OCI-LY1 (cell line): ENCODE measurements at regions not wholly inside any gene's neighbourhood (a gene's known extent, or its start where the extent isn't known, plus 50 kb on each side); places are given as distances from the start of the nearest gene placed in this dataset.

Source experiments
- EZH2 ChIP-seq: fragments of 200-600 bp; sonication (generic), shearing (Covaris generic); IDR thresholded peaks from 2 replicates; pipeline ENCODE4 v1.8.0; 2017; ENCODE audit warnings: borderline replicate concordance, mixed run types, mild to moderate bottlenecking, antibody characterized with exemption, low read length, moderate library complexity, mixed read lengths
- TF ChIP-seq, protein P1 (sequence below): fragments of 200-600 bp; sonication (generic), shearing (Covaris generic); IDR thresholded peaks from 2 replicates; pipeline ENCODE4 v1.5.1; 2017; ENCODE audit warnings: mild to moderate bottlenecking, antibody characterized with exemption, low read length, moderate library complexity, mixed read lengths

DNA sequence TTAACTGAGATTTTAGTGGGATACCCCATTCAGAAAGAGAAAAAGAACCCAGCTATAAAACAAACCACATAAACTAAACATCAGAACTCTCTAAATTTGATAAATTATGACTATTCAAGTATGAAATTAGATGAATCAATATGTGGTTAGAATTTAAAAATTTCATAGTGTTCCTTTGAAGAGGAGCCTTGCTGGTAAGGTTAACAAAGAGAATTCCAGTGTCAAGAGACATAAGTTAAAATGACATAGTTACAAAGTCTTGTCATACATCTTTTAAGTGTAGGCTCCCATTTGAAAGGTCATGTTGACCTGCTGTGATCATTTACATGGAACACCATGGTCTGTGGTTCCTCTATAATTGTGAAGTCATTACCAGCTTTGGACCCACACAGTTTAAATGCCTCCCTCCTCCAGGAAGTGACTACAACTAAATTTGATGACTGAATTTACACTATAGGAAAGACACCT, 231.6 kb upstream of the ETAA1 start:
- TF ChIP-seq, protein P1, sequence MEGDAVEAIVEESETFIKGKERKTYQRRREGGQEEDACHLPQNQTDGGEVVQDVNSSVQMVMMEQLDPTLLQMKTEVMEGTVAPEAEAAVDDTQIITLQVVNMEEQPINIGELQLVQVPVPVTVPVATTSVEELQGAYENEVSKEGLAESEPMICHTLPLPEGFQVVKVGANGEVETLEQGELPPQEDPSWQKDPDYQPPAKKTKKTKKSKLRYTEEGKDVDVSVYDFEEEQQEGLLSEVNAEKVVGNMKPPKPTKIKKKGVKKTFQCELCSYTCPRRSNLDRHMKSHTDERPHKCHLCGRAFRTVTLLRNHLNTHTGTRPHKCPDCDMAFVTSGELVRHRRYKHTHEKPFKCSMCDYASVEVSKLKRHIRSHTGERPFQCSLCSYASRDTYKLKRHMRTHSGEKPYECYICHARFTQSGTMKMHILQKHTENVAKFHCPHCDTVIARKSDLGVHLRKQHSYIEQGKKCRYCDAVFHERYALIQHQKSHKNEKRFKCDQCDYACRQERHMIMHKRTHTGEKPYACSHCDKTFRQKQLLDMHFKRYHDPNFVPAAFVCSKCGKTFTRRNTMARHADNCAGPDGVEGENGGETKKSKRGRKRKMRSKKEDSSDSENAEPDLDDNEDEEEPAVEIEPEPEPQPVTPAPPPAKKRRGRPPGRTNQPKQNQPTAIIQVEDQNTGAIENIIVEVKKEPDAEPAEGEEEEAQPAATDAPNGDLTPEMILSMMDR = no peak
- TF ChIP-seq EZH2 = no peak
